Uterus (tissue), 3 donors: ENCODE measurements at regions not wholly inside any gene's neighbourhood (a gene's known extent, or its start where the extent isn't known, plus 50 kb on each side); places are given as distances from the start of the nearest gene placed in this dataset.

ENCODE experiments used
- DNase-seq, 2 donors: peaks; one replicate each; pipeline ENCODE4 v3.0.0-alpha.2; 2019 to 2020
- H3K27ac ChIP-seq, 2 donors: fragments of 200-600 bp; sonication (generic); 1 replicate in 1 of 2; 2 replicates in 1 of 2; pipeline ENCODE4 v1.5.1; 2016 to 2018
- H3K27me3 ChIP-seq, 2 donors: fragments of 200-600 bp; sonication (generic); one replicate each; pipeline ENCODE4 v1.5.1; 2018 to 2019; ENCODE audit warnings: control low read depth in 1 of 2
- H3K36me3 ChIP-seq, 2 donors: fragments of 200-600 bp; sonication (generic); one replicate each; pipeline ENCODE4 v1.5.1; 2019; ENCODE audit warnings: control low read depth in 1 of 2
- H3K4me1 ChIP-seq, 2 donors: fragments of 200-600 bp; sonication (generic); one replicate each; pipeline ENCODE4 v1.5.1; 2018 to 2019; ENCODE audit warnings: control low read depth in 1 of 2
- H3K4me3 ChIP-seq, 2 donors: fragments of 200-600 bp; sonication (generic); 1 replicate in 1 of 2; 2 replicates in 1 of 2; pipeline ENCODE4 v1.5.1; 2018 to 2019; ENCODE audit warnings: mild to moderate bottlenecking in 1 of 2
- H3K9me3 ChIP-seq, 2 donors: fragments of 200-600 bp; sonication (generic); one replicate each; pipeline ENCODE4 v1.5.1; 2019; ENCODE audit warnings: control low read depth in 1 of 2
- CTCF ChIP-seq, 4 experiments: fragments of 200-600 bp in 2 of 4; fragments of 450-650 bp in 2 of 4; sonication (generic) in 2 of 4; IDR thresholded peaks; one replicate each; pipeline ENCODE4 v1.5.1; 2016 to 2019; ENCODE audit warnings: antibody characterized with exemption in 4 of 4, mild to moderate bottlenecking in 2 of 4, moderate library complexity in 1 of 4
- POLR2A ChIP-seq, 2 donors: fragments of 450-650 bp; IDR thresholded peaks; one replicate each; pipeline ENCODE4 v1.6.1; 2016; ENCODE audit warnings: antibody characterized with exemption in 2 of 2, mild to moderate bottlenecking in 1 of 2, moderate library complexity in 1 of 2
- intact Hi-C: fragments of 100-400 bp; cut with DNase I; formaldehyde crosslinking; loops from one replicate; pipeline ENCODE4 v1.15.1; 2023; ENCODE audit warnings: low total_unique reads
- donor health status: DM: yes; HTN: yes; CAD: no.

- TF ChIP-seq POLR2A (IDR thresholded peaks at IDR 0.05) (no peak), CTCF (IDR thresholded peaks at IDR 0.05) (no peak)
- H3K27ac ChIP-seq, result no peak overlapping the region
- H3K4me3 ChIP-seq, result no peak overlapping the region
- intact Hi-C loops, result no loop called here
- no peaks in the 10 kb centered on the region for H3K36me3 ChIP-seq
- H3K9me3 ChIP-seq, result no peaks in the 10 kb centered on the region
- no peaks in the 10 kb centered on the region for H3K4me1 ChIP-seq
- DNase-seq, result no peak
- no peaks in the 10 kb centered on the region for H3K27me3 ChIP-seq
Observed at GRCh38 chr3:144033240-144033589, 61.6 kb downstream of the DIPK2A start.

GRCh38 chr3:144033863-144034262 lies 62.2 kb downstream of the DIPK2A start:
- Histone ChIP-seq H3K27ac (no peak overlapping the region), H3K4me1 (no peaks in the 10 kb centered on the region), H3K36me3 (no peaks in the 10 kb centered on the region), H3K27me3 (no peaks in the 10 kb centered on the region), H3K9me3 (no peaks in the 10 kb centered on the region), H3K4me3 (no peak overlapping the region)
- no peak for DNase-seq
- no peak for TF ChIP-seq CTCF (IDR thresholded peaks at IDR 0.05)
- TF ChIP-seq POLR2A (IDR thresholded peaks at IDR 0.05), result no peak
- intact Hi-C loops, result no loop called here

GRCh38 chr3:144034715-144035290 lies 63.2 kb downstream of the DIPK2A start:
- Histone ChIP-seq H3K36me3 (no peaks in the 10 kb centered on the region), H3K27ac (no peak overlapping the region), H3K27me3 (no peaks in the 10 kb centered on the region), H3K9me3 (no peaks in the 10 kb centered on the region), H3K4me1 (no peaks in the 10 kb centered on the region), H3K4me3 (no peak overlapping the region)
- no peak for DNase-seq
- no peak for TF ChIP-seq CTCF (IDR thresholded peaks at IDR 0.05)
- TF ChIP-seq POLR2A (IDR thresholded peaks at IDR 0.05), result no peak
- intact Hi-C loops, result no loop called here

- TF ChIP-seq POLR2A (IDR thresholded peaks at IDR 0.05) (no peak), CTCF (IDR thresholded peaks at IDR 0.05) (no peak)
Observed at GRCh38 chr3:144036498-144036897, 64.9 kb downstream of the DIPK2A start.

GRCh38 chr3:144039661-144040060 lies 68.0 kb downstream of the DIPK2A start:
- no peak for TF ChIP-seq CTCF (IDR thresholded peaks at IDR 0.05)
- TF ChIP-seq POLR2A (IDR thresholded peaks at IDR 0.05), result no peak
- DNase-seq, result no peak
- no peaks in the 10 kb centered on the region for H3K27me3 ChIP-seq
- no peaks in the 10 kb centered on the region for H3K9me3 ChIP-seq
- H3K27ac ChIP-seq, result no peak overlapping the region
- H3K4me3 ChIP-seq, result no peak overlapping the region
- no peaks in the 10 kb centered on the region for H3K36me3 ChIP-seq
- intact Hi-C loops, result no loop called here
- H3K4me1 ChIP-seq, result no peaks in the 10 kb centered on the region

More at GRCh38 chr3:144036498-144036897, 64.9 kb downstream of the DIPK2A start:
- Histone ChIP-seq H3K27me3 (no peaks in the 10 kb centered on the region), H3K9me3 (no peaks in the 10 kb centered on the region), H3K4me1 (no peaks in the 10 kb centered on the region), H3K27ac (no peak overlapping the region), H3K4me3 (no peak overlapping the region), H3K36me3 (no peaks in the 10 kb centered on the region)
- no peak for DNase-seq
- intact Hi-C loops, result no loop called here
